ENCODE measurements at regions not wholly inside any gene's neighbourhood (a gene's known extent, or its start where the extent isn't known, plus 50 kb on each side); places are given as distances from the start of the nearest gene placed in this dataset.
"Not testable (repeated sequence)": the region's sequence is repeated elsewhere in the genome, so short reads cannot be mapped to it uniquely, and the experiment has no call there.

GRCh38 chr10:55551603-55552002, 750.6 kb upstream of the PCDH15 start:
- 85 to 88% methylated on average over 2 of the region's 2 CpGs for WGBS, 2 donors

DNA sequence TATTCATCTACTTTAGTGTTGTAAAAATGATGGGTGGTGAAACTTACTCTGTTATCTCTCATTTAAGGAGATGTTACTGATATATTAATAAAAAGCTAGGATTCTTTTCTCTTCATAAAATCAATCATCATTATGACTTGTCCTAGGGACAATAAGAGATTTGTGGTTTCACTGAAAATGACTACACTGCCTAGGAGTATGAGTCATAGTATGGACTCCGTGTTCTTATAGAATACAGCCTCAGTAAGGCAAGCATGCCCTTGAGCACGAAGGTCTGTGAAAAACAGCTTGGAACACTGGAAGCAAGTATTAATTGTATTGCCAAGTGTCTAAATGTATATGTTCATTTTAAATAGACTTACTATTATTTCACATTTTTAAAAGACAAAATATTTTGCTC, 749.2 kb upstream of the PCDH15 start:
- WGBS, 2 donors: 69 to 85% methylated on average over 2 of the region's 2 CpGs
- Histone ChIP-seq H3K27me3 (ENCODE audit: control insufficient read depth in 3 of 3, insufficient read depth in 3 of 3, low read length in 2 of 3) (no peaks in the 10 kb centered on the region), H3K4me1 (ENCODE audit: control insufficient read depth in 5 of 5, insufficient read depth in 5 of 5, low read length in 5 of 5) (no peaks in the 10 kb centered on the region), H3K9me3 (ENCODE audit: control insufficient read depth in 4 of 4, insufficient read depth in 3 of 4, low read length in 3 of 4) (no peaks in the 10 kb centered on the region), H3K36me3 (ENCODE audit: control insufficient read depth in 4 of 4, insufficient read depth in 4 of 4, low read length in 4 of 4) (no peaks in the 10 kb centered on the region), H3K27ac (ENCODE audit: low read depth in 1 of 2, low read length in 1 of 2) (no peak overlapping the region), H3K4me3 (no peak overlapping the region), H3K9ac (ENCODE audit: insufficient read depth in 1 of 2, low read length in 2 of 2) (no peak overlapping the region)
- ATAC-seq (ENCODE audit: insufficient read depth, low FRiP score) (no peak), DNase-seq (no peak)
- TF ChIP-seq, protein P1, sequence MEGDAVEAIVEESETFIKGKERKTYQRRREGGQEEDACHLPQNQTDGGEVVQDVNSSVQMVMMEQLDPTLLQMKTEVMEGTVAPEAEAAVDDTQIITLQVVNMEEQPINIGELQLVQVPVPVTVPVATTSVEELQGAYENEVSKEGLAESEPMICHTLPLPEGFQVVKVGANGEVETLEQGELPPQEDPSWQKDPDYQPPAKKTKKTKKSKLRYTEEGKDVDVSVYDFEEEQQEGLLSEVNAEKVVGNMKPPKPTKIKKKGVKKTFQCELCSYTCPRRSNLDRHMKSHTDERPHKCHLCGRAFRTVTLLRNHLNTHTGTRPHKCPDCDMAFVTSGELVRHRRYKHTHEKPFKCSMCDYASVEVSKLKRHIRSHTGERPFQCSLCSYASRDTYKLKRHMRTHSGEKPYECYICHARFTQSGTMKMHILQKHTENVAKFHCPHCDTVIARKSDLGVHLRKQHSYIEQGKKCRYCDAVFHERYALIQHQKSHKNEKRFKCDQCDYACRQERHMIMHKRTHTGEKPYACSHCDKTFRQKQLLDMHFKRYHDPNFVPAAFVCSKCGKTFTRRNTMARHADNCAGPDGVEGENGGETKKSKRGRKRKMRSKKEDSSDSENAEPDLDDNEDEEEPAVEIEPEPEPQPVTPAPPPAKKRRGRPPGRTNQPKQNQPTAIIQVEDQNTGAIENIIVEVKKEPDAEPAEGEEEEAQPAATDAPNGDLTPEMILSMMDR (IDR thresholded peaks at IDR 0.05; ENCODE audit: control extremely low read depth, extremely low read depth): no peak

More at GRCh38 chr10:55551603-55552002, 750.6 kb upstream of the PCDH15 start:
- H3K4me1 ChIP-seq (ENCODE audit: control insufficient read depth in 5 of 5, insufficient read depth in 5 of 5, low read length in 5 of 5): no peaks in the 10 kb centered on the region
- H3K4me3 ChIP-seq: no peak overlapping the region
- no peaks in the 10 kb centered on the region for H3K27me3 ChIP-seq (ENCODE audit: control insufficient read depth in 3 of 3, insufficient read depth in 3 of 3, low read length in 2 of 3)
- no peaks in the 10 kb centered on the region for H3K36me3 ChIP-seq (ENCODE audit: control insufficient read depth in 4 of 4, insufficient read depth in 4 of 4, low read length in 4 of 4)
- no peaks in the 10 kb centered on the region for H3K9me3 ChIP-seq (ENCODE audit: control insufficient read depth in 4 of 4, insufficient read depth in 3 of 4, low read length in 3 of 4)
- TF ChIP-seq, protein P1 (IDR thresholded peaks at IDR 0.05; ENCODE audit: control extremely low read depth, extremely low read depth): no peak
- H3K9ac ChIP-seq (ENCODE audit: insufficient read depth in 1 of 2, low read length in 2 of 2): no peak overlapping the region
- DNase-seq (no peak), ATAC-seq (ENCODE audit: insufficient read depth, low FRiP score) (no peak)
- no peak overlapping the region for H3K27ac ChIP-seq (ENCODE audit: low read depth in 1 of 2, low read length in 1 of 2)

DNA sequence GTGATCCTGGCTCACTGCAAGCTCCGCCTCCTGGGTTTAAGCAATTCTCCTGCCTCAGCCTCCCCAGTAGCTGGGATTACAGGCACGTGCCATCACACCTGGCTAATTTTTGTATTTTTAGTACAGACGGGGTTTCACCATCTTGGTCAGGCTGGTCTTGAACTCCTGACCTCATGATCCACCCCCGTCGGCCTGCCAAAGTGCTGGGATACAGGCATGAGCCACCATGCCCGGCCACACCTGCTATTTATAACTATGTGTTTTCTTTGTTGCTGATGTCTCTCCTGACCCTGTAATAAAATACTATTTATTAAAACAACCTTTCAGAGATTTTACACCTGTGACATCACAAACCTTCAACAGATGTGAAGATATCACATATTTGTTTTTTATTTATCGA, 736.5 kb upstream of the PCDH15 start:
- H3K27ac ChIP-seq (ENCODE audit: low read depth in 1 of 2, low read length in 1 of 2); H3K27me3 ChIP-seq (ENCODE audit: control insufficient read depth in 3 of 3, insufficient read depth in 3 of 3, low read length in 2 of 3); H3K36me3 ChIP-seq (ENCODE audit: control insufficient read depth in 4 of 4, insufficient read depth in 4 of 4, low read length in 4 of 4); ATAC-seq (ENCODE audit: insufficient read depth, low FRiP score); H3K9ac ChIP-seq (ENCODE audit: insufficient read depth in 1 of 2, low read length in 2 of 2); H3K4me1 ChIP-seq (ENCODE audit: control insufficient read depth in 5 of 5, insufficient read depth in 5 of 5, low read length in 5 of 5); H3K4me3 ChIP-seq; DNase-seq; H3K9me3 ChIP-seq (ENCODE audit: control insufficient read depth in 4 of 4, insufficient read depth in 3 of 4, low read length in 3 of 4): not testable (repeated sequence)
- 87 to 90% methylated on average over 7 of the region's 7 CpGs for WGBS, 2 donors

- Histone ChIP-seq H3K4me3 (no peak overlapping the region), H3K9me3 (ENCODE audit: control insufficient read depth in 4 of 4, insufficient read depth in 3 of 4, low read length in 3 of 4) (no peaks in the 10 kb centered on the region), H3K27ac (ENCODE audit: low read depth in 1 of 2, low read length in 1 of 2) (no peak overlapping the region), H3K27me3 (ENCODE audit: control insufficient read depth in 3 of 3, insufficient read depth in 3 of 3, low read length in 2 of 3) (no peaks in the 10 kb centered on the region), H3K9ac (ENCODE audit: insufficient read depth in 1 of 2, low read length in 2 of 2) (no peak overlapping the region), H3K4me1 (ENCODE audit: control insufficient read depth in 5 of 5, insufficient read depth in 5 of 5, low read length in 5 of 5) (no peaks in the 10 kb centered on the region), H3K36me3 (ENCODE audit: control insufficient read depth in 4 of 4, insufficient read depth in 4 of 4, low read length in 4 of 4) (no peaks in the 10 kb centered on the region)
- 75 to 78% methylated on average over 7 of the region's 7 CpGs for WGBS, 2 donors
- ATAC-seq (ENCODE audit: insufficient read depth, low FRiP score): no peak
- DNase-seq: no peak
- TF ChIP-seq, protein P1 (IDR thresholded peaks at IDR 0.05; ENCODE audit: control extremely low read depth, extremely low read depth): no peak
Observed at GRCh38 chr10:55519264-55519663, 718.2 kb upstream of the PCDH15 start.

GRCh38 chr10:55518416-55518815, 717.4 kb upstream of the PCDH15 start:
- H3K27me3 ChIP-seq (ENCODE audit: control insufficient read depth in 3 of 3, insufficient read depth in 3 of 3, low read length in 2 of 3); H3K9me3 ChIP-seq (ENCODE audit: control insufficient read depth in 4 of 4, insufficient read depth in 3 of 4, low read length in 3 of 4); ATAC-seq (ENCODE audit: insufficient read depth, low FRiP score); H3K36me3 ChIP-seq (ENCODE audit: control insufficient read depth in 4 of 4, insufficient read depth in 4 of 4, low read length in 4 of 4); H3K9ac ChIP-seq (ENCODE audit: insufficient read depth in 1 of 2, low read length in 2 of 2); H3K27ac ChIP-seq (ENCODE audit: low read depth in 1 of 2, low read length in 1 of 2); H3K4me1 ChIP-seq (ENCODE audit: control insufficient read depth in 5 of 5, insufficient read depth in 5 of 5, low read length in 5 of 5); H3K4me3 ChIP-seq: not testable (repeated sequence)
- DNase-seq: peak; percentile 9 to 12 (median 12)
- 0 to 6% methylated on average over 1 of the region's 1 CpG for WGBS, 2 donors

Data from lung (tissue), 11 donors.